Liver (tissue), 3 donors: ENCODE measurements at regions not wholly inside any gene's neighbourhood (a gene's known extent, or its start where the extent isn't known, plus 50 kb on each side); places are given as distances from the start of the nearest gene placed in this dataset.

Experiments
- FOXA1 ChIP-seq: IDR thresholded peaks from 2 replicates; pipeline ENCODE4 v1.6.1; 2016; ENCODE audit warnings: antibody characterized with exemption
- GABPA ChIP-seq, 2 donors: IDR thresholded peaks in 1 of 2; conservative IDR thresholded peaks in 1 of 2; 2 replicates each; pipeline ENCODE4 v1.6.1; 2016; ENCODE audit warnings: antibody characterized with exemption in 2 of 2, mild to moderate bottlenecking in 1 of 2, moderate library complexity in 1 of 2
- TF ChIP-seq, protein P1 (sequence below): fragments of 150-350 bp; IDR thresholded peaks from 2 replicates; pipeline ENCODE4 v1.5.1; 2017; ENCODE audit warnings: improper control_type of control experiment, low read depth, low read length; ENCODE audit not compliant: missing input control
- TF ChIP-seq, protein P2 (sequence below): IDR thresholded peaks from 2 replicates; pipeline ENCODE4 v1.6.1; 2016; ENCODE audit warnings: antibody characterized with exemption, mild to moderate bottlenecking
- TF ChIP-seq, protein P3 (sequence below): IDR thresholded peaks from 2 replicates; pipeline ENCODE4 v1.6.1; 2016; ENCODE audit warnings: antibody characterized with exemption
- donor health status: healthy.
- donor health status: healthy.

DNA sequence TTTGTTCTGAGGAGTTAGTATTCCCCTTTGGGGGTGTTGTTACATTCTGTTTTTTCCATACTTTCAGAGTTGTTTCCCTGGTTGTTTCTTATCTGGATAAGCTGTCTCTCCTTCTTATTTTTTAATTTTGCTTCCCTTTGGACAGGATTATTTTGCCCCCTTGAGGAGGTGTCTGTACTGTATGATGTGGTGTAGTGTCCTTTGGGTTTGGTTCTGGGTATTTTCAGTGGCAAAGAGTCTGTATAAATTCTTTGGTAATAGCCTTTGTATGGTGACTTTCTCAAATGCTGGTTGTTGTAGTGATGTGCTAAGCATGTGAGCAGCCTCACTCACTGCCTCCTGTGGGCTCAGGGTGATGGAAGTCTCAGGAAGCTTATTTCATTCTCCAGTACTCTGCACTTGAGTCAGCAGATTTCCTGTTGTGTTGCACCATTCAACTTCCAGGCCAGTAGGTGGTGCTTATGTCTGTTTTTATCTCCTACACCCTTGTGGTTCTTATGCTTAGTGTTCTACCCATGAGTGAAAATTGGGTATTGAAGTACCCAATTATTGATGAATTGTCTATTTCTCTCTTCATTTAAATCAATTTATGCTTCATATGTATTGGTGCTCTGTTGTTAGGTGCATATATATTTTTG, 103.3 kb upstream of the PMCH start:
- no peak for TF ChIP-seq FOXA1
- TF ChIP-seq, protein P1, sequence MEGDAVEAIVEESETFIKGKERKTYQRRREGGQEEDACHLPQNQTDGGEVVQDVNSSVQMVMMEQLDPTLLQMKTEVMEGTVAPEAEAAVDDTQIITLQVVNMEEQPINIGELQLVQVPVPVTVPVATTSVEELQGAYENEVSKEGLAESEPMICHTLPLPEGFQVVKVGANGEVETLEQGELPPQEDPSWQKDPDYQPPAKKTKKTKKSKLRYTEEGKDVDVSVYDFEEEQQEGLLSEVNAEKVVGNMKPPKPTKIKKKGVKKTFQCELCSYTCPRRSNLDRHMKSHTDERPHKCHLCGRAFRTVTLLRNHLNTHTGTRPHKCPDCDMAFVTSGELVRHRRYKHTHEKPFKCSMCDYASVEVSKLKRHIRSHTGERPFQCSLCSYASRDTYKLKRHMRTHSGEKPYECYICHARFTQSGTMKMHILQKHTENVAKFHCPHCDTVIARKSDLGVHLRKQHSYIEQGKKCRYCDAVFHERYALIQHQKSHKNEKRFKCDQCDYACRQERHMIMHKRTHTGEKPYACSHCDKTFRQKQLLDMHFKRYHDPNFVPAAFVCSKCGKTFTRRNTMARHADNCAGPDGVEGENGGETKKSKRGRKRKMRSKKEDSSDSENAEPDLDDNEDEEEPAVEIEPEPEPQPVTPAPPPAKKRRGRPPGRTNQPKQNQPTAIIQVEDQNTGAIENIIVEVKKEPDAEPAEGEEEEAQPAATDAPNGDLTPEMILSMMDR = peak; percentile 71
- TF ChIP-seq GABPA (IDR thresholded peaks at IDR 0.05 in 1 of 2, conservative IDR thresholded peaks at IDR 0.05 in 1 of 2) = no peak
- TF ChIP-seq, protein P2, sequence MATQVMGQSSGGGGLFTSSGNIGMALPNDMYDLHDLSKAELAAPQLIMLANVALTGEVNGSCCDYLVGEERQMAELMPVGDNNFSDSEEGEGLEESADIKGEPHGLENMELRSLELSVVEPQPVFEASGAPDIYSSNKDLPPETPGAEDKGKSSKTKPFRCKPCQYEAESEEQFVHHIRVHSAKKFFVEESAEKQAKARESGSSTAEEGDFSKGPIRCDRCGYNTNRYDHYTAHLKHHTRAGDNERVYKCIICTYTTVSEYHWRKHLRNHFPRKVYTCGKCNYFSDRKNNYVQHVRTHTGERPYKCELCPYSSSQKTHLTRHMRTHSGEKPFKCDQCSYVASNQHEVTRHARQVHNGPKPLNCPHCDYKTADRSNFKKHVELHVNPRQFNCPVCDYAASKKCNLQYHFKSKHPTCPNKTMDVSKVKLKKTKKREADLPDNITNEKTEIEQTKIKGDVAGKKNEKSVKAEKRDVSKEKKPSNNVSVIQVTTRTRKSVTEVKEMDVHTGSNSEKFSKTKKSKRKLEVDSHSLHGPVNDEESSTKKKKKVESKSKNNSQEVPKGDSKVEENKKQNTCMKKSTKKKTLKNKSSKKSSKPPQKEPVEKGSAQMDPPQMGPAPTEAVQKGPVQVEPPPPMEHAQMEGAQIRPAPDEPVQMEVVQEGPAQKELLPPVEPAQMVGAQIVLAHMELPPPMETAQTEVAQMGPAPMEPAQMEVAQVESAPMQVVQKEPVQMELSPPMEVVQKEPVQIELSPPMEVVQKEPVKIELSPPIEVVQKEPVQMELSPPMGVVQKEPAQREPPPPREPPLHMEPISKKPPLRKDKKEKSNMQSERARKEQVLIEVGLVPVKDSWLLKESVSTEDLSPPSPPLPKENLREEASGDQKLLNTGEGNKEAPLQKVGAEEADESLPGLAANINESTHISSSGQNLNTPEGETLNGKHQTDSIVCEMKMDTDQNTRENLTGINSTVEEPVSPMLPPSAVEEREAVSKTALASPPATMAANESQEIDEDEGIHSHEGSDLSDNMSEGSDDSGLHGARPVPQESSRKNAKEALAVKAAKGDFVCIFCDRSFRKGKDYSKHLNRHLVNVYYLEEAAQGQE = no peak
- TF ChIP-seq, protein P3, sequence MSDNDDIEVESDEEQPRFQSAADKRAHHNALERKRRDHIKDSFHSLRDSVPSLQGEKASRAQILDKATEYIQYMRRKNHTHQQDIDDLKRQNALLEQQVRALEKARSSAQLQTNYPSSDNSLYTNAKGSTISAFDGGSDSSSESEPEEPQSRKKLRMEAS = no peak
